ENCODE measurements at regions not wholly inside any gene's neighbourhood (a gene's known extent, or its start where the extent isn't known, plus 50 kb on each side); places are given as distances from the start of the nearest gene placed in this dataset.

GRCh38 chr9:22286661-22287060 lies 160.0 kb upstream of the DMRTA1 start:
- no peak for TF ChIP-seq POLR2A (IDR thresholded peaks at IDR 0.05)
- no peak for TF ChIP-seq CTCF (IDR thresholded peaks at IDR 0.05)

All from prostate gland (tissue), 2 donors.